ENCODE measurements at regions not wholly inside any gene's neighbourhood (a gene's known extent, or its start where the extent isn't known, plus 50 kb on each side); places are given as distances from the start of the nearest gene placed in this dataset.

- Histone ChIP-seq H3K36me3 (ENCODE audit: low read depth) (no peaks in the 10 kb centered on the region), H3K27ac (no peak overlapping the region), H3K9me3 (ENCODE audit: insufficient read depth, low read depth) (no peaks in the 10 kb centered on the region), H3K4me1 (replicated peaks; ENCODE audit: insufficient read depth) (no peaks in the 10 kb centered on the region), H4K20me1 (ENCODE audit: insufficient read depth) (no peaks in the 10 kb centered on the region), H3K27me3 (ENCODE audit: insufficient read depth, low read depth) (peaks cover 95% of the 10 kb centered on the region), H3K79me2 (ENCODE audit: low read depth) (no peaks in the 10 kb centered on the region), H3K9me2 (ENCODE audit: insufficient read depth) (no peaks in the 10 kb centered on the region), H3K4me3 (no peak overlapping the region), H3F3A (ENCODE audit: insufficient read depth, low read depth) (no peaks in the 10 kb centered on the region), H3K4me2 (no peak overlapping the region), H2AFZ (no peak overlapping the region)
- no TSS peak for BruUV-seq (replicated peaks)
- ChIA-PET CTCF (no interaction called here), POLR2A (ENCODE audit: unreplicated experiment) (no interaction called here)
- intact Hi-C loops (cut with micrococcal nuclease; ENCODE audit: unreplicated experiment): no loop called here
- no peak for DNase-seq
- TF ChIP-seq EZH2 (IDR thresholded peaks at IDR 0.05; ENCODE audit: low read depth): no peak
- TF ChIP-seq CTCF (conservative IDR thresholded peaks at IDR 0.05): no peak
These were observed 177.5 kb downstream of the RBFOX3 start for GRCh38 chr17:79433379-79433778.

GRCh38 chr17:79431175-79431574 is 179.7 kb downstream of the RBFOX3 start:
- ChIA-PET POLR2A (ENCODE audit: unreplicated experiment) (no interaction called here), CTCF (no interaction called here)
- H4K20me1 ChIP-seq (ENCODE audit: insufficient read depth): no peaks in the 10 kb centered on the region
- no peak overlapping the region for H3K4me2 ChIP-seq
- no peak for TF ChIP-seq CTCF (conservative IDR thresholded peaks at IDR 0.05)
- no peak for TF ChIP-seq EZH2 (IDR thresholded peaks at IDR 0.05; ENCODE audit: low read depth)
- no TSS peak for BruUV-seq (replicated peaks)
- H3K9me2 ChIP-seq (ENCODE audit: insufficient read depth): no peaks in the 10 kb centered on the region
- peaks cover 95% of the 10 kb centered on the region for H3K27me3 ChIP-seq (ENCODE audit: insufficient read depth, low read depth)
- H3K79me2 ChIP-seq (ENCODE audit: low read depth): no peaks in the 10 kb centered on the region
- no peaks in the 10 kb centered on the region for H3K4me1 ChIP-seq (replicated peaks; ENCODE audit: insufficient read depth)
- no peak overlapping the region for H2AFZ ChIP-seq
- no peak overlapping the region for H3K4me3 ChIP-seq
- H3K9me3 ChIP-seq (ENCODE audit: insufficient read depth, low read depth): no peaks in the 10 kb centered on the region
- intact Hi-C loops (cut with micrococcal nuclease; ENCODE audit: unreplicated experiment): no loop called here
- H3K27ac ChIP-seq: no peak overlapping the region
- no peak for DNase-seq
- no peaks in the 10 kb centered on the region for H3F3A ChIP-seq (ENCODE audit: insufficient read depth, low read depth)
- H3K36me3 ChIP-seq (ENCODE audit: low read depth): no peaks in the 10 kb centered on the region

- no peaks in the 10 kb centered on the region for H4K20me1 ChIP-seq (ENCODE audit: insufficient read depth)
- H3K27me3 ChIP-seq (ENCODE audit: insufficient read depth, low read depth): peaks cover 94% of the 10 kb centered on the region
- H3K9me3 ChIP-seq (ENCODE audit: insufficient read depth, low read depth): no peaks in the 10 kb centered on the region
- intact Hi-C loops (cut with micrococcal nuclease; ENCODE audit: unreplicated experiment): no loop called here
- no peak overlapping the region for H3K4me3 ChIP-seq
- no peak for DNase-seq
- TF ChIP-seq CTCF (conservative IDR thresholded peaks at IDR 0.05): no peak
- TF ChIP-seq EZH2 (IDR thresholded peaks at IDR 0.05; ENCODE audit: low read depth): no peak
- no peaks in the 10 kb centered on the region for H3K4me1 ChIP-seq (replicated peaks; ENCODE audit: insufficient read depth)
- no peaks in the 10 kb centered on the region for H3K9me2 ChIP-seq (ENCODE audit: insufficient read depth)
- no peaks in the 10 kb centered on the region for H3F3A ChIP-seq (ENCODE audit: insufficient read depth, low read depth)
- CTCF ChIA-PET: interaction anchor here (0.6 kb wide), 1 partner anchor 733 kb away, joined by 16 read pairs; no protein-coding TSS in a partner anchor
- no peaks in the 10 kb centered on the region for H3K79me2 ChIP-seq (ENCODE audit: low read depth)
- no peaks in the 10 kb centered on the region for H3K36me3 ChIP-seq (ENCODE audit: low read depth)
- BruUV-seq (replicated peaks): no TSS peak
- POLR2A ChIA-PET (ENCODE audit: unreplicated experiment): no interaction called here
- H3K4me2 ChIP-seq: no peak overlapping the region
- no peak overlapping the region for H2AFZ ChIP-seq
- no peak overlapping the region for H3K27ac ChIP-seq
These were observed 180.9 kb downstream of the RBFOX3 start for GRCh38 chr17:79429864-79430494.
